ENCODE measurements at regions not wholly inside any gene's neighbourhood (a gene's known extent, or its start where the extent isn't known, plus 50 kb on each side); places are given as distances from the start of the nearest gene placed in this dataset.
"Not testable (repeated sequence)": the region's sequence is repeated elsewhere in the genome, so short reads cannot be mapped to it uniquely, and the experiment has no call there.

- no peak for DNase-seq
Measured at GRCh38 chr7:69434398-69434815, 163.9 kb upstream of the AUTS2 start.

GRCh38 chr7:69435711-69436110 is 162.6 kb upstream of the AUTS2 start:
- no peak for DNase-seq

DNA sequence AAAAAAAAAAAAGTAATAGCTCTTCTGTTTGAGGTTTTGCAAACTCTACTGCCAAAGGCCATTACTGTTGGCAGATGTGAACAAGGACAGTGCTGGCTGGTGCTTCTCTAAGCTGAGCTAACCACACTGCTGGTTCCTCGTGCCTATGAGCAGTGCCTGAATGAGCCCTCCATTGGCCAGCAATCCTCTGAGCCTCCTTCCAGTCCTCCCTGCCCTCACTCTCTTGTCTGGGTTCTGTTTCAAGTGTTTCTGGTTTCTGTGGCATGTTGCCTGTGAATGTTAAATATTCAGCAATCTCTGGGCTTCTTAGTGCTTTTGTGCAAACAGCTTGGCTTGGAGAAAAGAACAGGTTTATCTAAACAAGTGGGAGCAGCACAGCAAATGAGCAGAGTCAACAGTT is 161.3 kb upstream of the AUTS2 start:
- no peak for DNase-seq

DNA sequence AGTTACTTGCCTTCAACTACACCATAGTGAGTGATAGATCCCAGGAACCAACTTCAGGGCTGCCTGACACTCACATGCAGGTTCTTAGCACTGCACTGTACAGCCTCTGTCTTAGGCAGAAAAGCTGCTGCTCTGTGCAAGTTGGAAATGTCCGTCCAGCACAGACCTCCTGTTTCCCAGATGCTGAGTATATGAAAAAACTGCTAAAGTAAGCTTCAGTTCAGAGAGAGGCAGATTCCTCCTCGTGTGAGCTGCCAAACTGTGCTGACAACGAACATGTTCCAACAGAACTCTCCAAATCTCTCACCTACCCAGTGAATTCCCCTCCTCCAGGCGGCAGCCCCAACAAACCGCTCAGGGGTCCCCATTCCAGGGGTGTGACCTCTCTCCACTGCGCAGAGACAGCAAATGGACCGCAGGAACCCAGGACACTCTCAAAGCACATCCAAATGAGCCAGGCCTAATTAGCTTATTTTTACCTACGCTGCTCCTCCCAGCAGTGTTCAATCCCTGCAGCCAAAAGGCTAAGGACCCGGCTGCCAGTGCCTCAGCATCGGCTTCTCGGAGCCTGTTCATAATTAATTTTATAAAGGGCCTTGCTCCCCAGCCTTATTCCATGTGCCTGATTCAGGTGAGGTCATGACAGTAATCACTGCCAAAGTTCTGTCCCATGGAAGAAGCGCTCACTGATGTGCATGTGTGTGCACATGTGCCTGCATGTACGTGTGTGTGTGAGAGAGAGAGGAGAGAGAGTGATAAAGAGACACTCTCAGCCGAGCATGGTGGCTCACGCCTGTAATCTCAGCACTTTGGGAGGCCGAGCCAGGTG is 159.5 kb upstream of the AUTS2 start:
- no peak for DNase-seq

DNA sequence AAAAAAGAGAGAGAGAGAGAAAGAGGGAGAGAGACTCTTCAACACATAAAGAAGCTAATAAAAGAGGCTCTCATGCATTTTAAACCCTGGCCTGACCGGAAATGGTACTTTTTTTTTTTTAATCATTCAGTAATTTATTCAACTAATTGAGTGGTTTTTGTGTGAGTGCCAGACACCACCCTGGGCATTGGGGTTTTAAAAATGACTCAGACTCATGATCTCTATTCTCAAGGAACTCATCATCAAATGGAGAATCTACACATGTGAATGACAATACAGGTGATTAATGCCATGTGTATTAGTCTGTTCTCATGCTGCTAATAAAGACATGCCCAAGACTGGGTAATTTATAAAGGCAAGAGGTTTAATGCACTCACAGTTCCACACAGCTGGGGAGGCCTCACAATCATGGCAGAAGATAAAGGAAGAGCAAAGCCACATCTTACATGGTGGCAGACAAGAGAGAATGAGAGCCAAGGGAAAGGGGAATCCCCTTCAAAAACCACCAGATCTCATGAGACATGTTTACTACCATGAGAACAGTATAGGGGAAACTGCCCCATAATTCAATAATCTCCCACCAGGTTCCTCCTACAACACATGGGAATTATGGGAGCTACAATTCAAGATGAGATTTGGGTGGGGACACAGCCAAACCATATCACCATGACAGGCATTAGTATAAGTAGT is 158.5 kb upstream of the AUTS2 start:
- DNase-seq: no peak

GRCh38 chr7:69440976-69441375 is 157.3 kb upstream of the AUTS2 start:
- DNase-seq: no peak

GRCh38 chr7:69443136-69443535 is 155.1 kb upstream of the AUTS2 start:
- DNase-seq: no peak

GRCh38 chr7:69445541-69445940 is 152.7 kb upstream of the AUTS2 start:
- DNase-seq: no peak

DNA sequence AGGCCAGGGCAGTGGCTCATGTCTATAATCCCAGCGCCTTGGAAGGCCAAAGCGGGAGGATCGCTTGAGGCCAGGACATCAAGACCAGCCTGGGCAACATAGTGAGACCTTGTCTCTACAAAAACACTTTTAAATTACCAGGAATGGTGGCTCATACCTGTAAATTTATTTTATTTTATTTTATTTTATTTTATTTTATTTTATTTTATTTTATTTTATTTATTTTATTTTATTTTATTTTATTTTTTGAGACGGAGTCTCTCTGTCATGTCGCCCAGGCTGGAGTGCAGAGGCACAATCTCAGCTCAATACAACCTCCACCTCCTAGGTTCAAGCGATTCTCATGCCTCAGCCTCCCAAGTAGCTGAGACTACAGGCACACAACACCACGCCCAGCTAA is 152.1 kb upstream of the AUTS2 start:
- not testable (repeated sequence) for DNase-seq

DNA sequence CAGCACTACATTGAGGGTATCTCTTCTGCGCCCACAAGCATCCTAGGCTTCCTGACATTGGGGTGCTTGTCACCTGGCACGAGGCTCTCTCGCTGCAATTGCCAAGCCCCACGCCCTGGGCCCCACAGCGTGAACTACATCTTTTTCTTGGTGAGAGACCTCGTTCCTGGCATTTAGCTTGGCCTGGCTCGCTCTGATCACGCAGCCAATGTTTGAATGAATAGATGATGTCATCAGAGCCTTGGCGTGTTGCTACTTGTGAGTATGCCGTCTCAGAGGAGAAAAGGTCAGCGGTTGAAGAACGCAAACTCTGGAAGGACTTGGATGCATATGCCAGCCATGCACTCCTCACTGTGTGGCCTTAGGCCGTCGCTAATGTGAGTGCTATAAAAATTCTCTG is 150.2 kb upstream of the AUTS2 start:
- no peak for DNase-seq

DNA sequence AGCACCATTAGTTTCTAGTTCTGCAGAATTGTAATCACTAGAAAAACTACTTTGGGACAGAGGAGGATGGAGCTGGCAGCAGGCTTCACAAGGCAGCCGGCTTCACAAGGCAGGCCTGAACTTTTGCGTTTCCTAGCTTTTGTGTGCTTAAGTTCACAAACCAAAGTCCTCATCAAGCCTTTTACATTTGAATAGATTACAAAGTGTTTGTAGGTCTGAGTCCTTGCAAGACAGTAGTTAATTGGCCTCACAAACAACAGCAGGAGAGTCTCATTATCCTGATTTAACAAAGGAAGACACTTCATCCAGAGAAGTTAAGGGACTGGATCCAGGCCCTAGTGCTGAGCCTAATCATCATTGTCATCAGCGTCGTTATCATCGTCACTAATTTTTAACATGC is 147.8 kb upstream of the AUTS2 start:
- no peak for DNase-seq

GRCh38 chr7:69451715-69452114 is 146.6 kb upstream of the AUTS2 start:
- no peak for DNase-seq

DNA sequence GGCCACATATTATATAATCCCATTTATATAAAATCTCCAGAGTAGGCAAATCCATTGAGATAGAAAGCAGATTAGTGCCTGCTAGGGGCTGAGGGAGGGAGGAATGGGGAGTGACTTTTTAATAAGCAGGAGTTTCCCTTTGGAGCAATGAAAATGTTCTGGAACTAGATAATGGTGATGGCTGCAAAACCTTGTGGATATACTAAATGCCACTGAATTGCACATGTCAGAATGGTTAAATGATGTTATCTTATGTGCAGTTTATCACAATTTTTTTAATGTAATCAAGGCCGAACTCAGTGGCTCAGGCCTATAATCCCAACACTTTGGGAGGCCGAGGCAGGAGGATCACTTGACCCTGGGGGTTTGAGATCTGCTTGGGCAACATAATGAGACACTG is 145.5 kb upstream of the AUTS2 start:
- no peak for DNase-seq

- DNase-seq: peak; percentile 62
Measured at GRCh38 chr7:69457595-69458504, 140.4 kb upstream of the AUTS2 start.

DNA sequence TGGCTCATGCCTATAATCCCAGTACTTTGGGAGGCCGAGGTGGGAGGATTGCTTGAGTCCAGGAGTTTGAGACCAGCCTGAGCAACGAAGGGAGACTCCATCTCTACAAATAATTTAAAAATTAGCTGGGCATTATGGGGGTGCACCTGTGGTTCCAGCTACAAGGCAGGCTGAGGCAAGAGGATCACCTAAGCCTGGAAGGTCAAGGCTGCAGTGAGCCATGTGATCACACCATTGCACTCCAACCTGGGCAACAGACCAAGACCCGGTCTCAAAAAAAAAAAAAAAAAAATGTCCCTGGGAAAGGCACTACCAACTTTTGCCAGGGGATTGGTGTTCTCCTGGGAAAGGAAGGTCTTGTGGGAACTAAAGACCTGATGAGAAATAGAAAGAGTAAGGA is 134.2 kb upstream of the AUTS2 start:
- DNase-seq: no peak

GRCh38 chr7:69465262-69465661 is 133.0 kb upstream of the AUTS2 start:
- DNase-seq: no peak

GRCh38 chr7:69467826-69468225 is 130.4 kb upstream of the AUTS2 start:
- DNase-seq: no peak

DNA sequence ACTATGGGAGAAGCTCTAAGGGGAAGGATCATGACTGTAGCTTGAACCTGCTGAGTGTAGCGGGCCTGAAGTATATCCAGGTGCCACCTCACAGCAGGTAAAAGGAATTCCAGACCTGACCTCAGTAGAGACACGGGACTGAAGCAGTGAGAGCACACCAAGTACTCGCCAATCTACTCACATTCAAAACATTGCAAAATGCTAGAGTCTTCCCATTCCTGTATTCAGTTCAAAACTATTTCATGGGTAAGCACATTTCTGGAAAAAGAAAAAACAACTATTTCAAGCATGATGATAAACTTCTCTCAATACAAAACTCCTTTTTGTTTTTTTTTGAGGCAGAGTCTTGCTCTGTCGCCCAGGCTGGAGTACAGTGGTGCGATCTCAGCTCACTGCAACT is 121.9 kb upstream of the AUTS2 start:
- peak; percentile 1 for DNase-seq

DNA sequence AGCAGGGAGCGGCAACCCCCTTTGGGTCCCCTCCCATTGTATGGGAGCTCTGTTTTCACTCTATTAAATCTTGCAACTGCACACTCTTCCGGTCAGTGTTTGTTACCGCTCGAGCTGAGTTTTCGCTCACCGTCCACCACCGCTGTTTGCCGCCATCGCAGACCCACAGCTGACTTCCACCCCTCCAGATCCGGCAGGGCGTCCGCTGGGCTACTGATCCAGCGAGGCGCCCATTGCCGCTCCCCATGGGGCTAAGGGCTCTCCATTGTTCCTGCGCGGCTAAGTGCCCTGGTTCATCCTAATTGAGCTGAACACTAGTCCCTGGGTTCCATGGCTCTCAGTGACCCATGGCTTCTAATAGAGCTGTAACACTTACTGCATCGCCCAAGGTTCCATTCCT is 115.6 kb upstream of the AUTS2 start:
- peak; percentile 49 for DNase-seq

- no peak for DNase-seq
Measured at GRCh38 chr7:69489533-69489932, 108.7 kb upstream of the AUTS2 start.

DNA sequence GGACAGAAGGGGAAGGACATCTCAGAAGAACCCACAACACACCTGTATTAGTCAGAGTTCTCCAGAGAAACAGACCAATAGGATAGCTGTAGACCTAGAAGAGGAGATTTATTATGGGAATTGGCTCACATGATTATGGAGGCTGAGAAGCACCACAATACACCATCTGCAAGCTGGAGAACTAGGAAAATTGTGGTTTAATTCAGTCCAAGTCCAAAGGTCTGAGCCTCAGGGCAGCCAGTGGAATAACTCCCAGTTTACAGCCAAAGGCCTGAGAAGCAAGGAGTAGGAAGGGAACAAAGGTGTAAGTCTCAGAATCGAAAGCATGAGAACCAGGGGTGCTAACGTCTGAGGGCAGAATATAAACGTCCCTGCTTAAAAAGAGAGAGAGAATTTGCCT is 99.6 kb upstream of the AUTS2 start:
- no peak for DNase-seq

GRCh38 chr7:69502358-69502757 is 95.9 kb upstream of the AUTS2 start:
- DNase-seq: no peak

DNA sequence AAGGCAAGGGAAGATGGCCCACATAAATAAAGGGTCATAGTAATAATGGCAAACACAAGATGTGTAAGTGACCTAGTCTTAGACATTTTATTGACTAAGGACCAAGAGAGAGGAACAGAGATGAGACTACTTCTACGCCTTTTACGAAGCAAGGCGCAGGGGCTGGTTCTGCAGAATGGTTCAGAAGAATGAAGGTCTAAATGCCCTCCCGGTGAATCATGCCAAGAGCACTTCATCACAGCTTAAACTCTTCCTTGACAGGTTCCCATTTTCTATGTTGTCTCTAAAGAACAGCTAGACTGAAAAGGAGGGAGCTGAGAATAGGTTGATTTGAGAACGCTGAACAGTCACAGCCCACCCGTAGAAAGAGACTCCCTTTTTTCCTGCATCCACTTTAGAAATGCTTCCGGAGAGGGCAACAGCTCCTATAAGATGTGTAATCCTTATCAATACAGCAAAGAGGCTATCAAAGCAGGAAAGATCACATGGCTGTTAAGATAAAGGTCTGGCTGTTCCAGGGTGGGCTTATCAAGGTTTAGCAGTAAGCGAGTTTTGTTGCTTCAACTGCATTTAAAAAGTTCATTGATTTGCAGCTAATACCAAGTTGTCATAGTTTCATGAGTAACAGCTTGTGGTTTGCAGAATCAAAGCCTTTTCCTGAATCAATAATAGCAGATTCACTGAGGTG is 93.4 kb upstream of the AUTS2 start:
- no peak for DNase-seq

All from NCI-H146 (cell line).